NCI-H1436 (cell line): ENCODE measurements at regions not wholly inside any gene's neighbourhood (a gene's known extent, or its start where the extent isn't known, plus 50 kb on each side); places are given as distances from the start of the nearest gene placed in this dataset.
"Not testable (repeated sequence)": the region's sequence is repeated elsewhere in the genome, so short reads cannot be mapped to it uniquely, and the experiment has no call there.

Source experiments
- DNase-seq: peaks from one replicate; lab custom pipeline; 2025; lab: John Stamatoyannopoulos, UW

- DNase-seq, result no peak
Observed at GRCh38 chr3:8136553-8136952, 365.1 kb upstream of the LMCD1 start.

- DNase-seq, result no peak
Observed at GRCh38 chr3:8143186-8143585, 358.4 kb upstream of the LMCD1 start.

GRCh38 chr3:8145661-8146060, 356.0 kb upstream of the LMCD1 start:
- no peak for DNase-seq

- no peak for DNase-seq
Observed at GRCh38 chr3:8147711-8148110, 353.9 kb upstream of the LMCD1 start.

GRCh38 chr3:8152821-8153418, 348.7 kb upstream of the LMCD1 start:
- DNase-seq, result no peak

GRCh38 chr3:8153800-8154199, 347.8 kb upstream of the LMCD1 start:
- DNase-seq, result no peak

GRCh38 chr3:8154617-8155016, 347.0 kb upstream of the LMCD1 start:
- no peak for DNase-seq

- no peak for DNase-seq
Observed at GRCh38 chr3:8156138-8156537, 345.5 kb upstream of the LMCD1 start.

GRCh38 chr3:8156831-8157230, 344.8 kb upstream of the LMCD1 start:
- DNase-seq, result no peak

- no peak for DNase-seq
Observed at GRCh38 chr3:8157640-8158039, 344.0 kb upstream of the LMCD1 start.

- DNase-seq, result no peak
Observed at GRCh38 chr3:8164145-8164544, 337.5 kb upstream of the LMCD1 start.

- no peak for DNase-seq
Observed at GRCh38 chr3:8166014-8166413, 335.6 kb upstream of the LMCD1 start.

- DNase-seq, result no peak
Observed at GRCh38 chr3:8170971-8171508, 330.6 kb upstream of the LMCD1 start.

- no peak for DNase-seq
Observed at GRCh38 chr3:8173892-8174291, 327.7 kb upstream of the LMCD1 start.

- not testable (repeated sequence) for DNase-seq
Observed at GRCh38 chr3:8176759-8177483, 324.7 kb upstream of the LMCD1 start.

- DNase-seq, result not testable (repeated sequence)
Observed at GRCh38 chr3:8178516-8178915, 323.1 kb upstream of the LMCD1 start.

GRCh38 chr3:8182904-8183303, 318.7 kb upstream of the LMCD1 start:
- DNase-seq, result no peak

GRCh38 chr3:8183627-8184026, 318.0 kb upstream of the LMCD1 start:
- no peak for DNase-seq

- DNase-seq, result no peak
Observed at GRCh38 chr3:8186213-8186612, 315.4 kb upstream of the LMCD1 start.

GRCh38 chr3:8187996-8188395, 313.6 kb upstream of the LMCD1 start:
- no peak for DNase-seq

GRCh38 chr3:8189051-8189450, 312.6 kb upstream of the LMCD1 start:
- no peak for DNase-seq

- DNase-seq, result no peak
Observed at GRCh38 chr3:8191406-8191805, 310.2 kb upstream of the LMCD1 start.

- no peak for DNase-seq
Observed at GRCh38 chr3:8197384-8197783, 304.2 kb upstream of the LMCD1 start.

GRCh38 chr3:8198605-8199004, 303.0 kb upstream of the LMCD1 start:
- DNase-seq, result no peak
